NCI-H2171 treated with DMSO at 0.1 percent for 48 hours (cell line): ENCODE measurements at regions not wholly inside any gene's neighbourhood (a gene's known extent, or its start where the extent isn't known, plus 50 kb on each side); places are given as distances from the start of the nearest gene placed in this dataset.
"Not testable (repeated sequence)": the region's sequence is repeated elsewhere in the genome, so short reads cannot be mapped to it uniquely, and the experiment has no call there.

Experiments used
- DNase-seq: peaks from one replicate; lab custom pipeline; 2025; lab: John Stamatoyannopoulos, UW

GRCh38 chr1:199220031-199220430 is 581.2 kb downstream of the PTPRC start:
- DNase-seq = no peak

GRCh38 chr1:199221371-199222150 is 582.7 kb downstream of the PTPRC start:
- no peak for DNase-seq

- no peak for DNase-seq
Observed at GRCh38 chr1:199223936-199224335, 585.1 kb downstream of the PTPRC start.

GRCh38 chr1:199226163-199226562 is 587.3 kb downstream of the PTPRC start:
- no peak for DNase-seq

DNA sequence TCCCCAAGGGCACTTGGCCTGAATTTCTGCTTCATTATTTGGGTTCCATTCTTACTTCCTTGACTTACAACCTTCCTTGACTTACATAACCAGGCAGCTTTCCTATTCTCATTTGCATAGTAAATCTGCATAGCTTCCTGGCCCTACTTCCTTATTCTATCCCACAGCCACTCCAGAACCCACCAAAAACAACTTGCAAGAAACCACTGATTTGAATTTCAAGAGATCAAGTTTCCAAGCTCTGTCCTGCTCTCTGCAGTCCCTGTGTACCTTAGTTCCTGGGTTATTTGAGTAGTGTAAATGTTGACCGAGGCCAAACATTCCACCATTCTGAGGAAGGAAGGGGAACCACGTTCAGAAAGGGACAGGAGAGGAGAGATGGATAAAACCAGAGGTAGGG is 603.3 kb downstream of the PTPRC start:
- DNase-seq = no peak

DNA sequence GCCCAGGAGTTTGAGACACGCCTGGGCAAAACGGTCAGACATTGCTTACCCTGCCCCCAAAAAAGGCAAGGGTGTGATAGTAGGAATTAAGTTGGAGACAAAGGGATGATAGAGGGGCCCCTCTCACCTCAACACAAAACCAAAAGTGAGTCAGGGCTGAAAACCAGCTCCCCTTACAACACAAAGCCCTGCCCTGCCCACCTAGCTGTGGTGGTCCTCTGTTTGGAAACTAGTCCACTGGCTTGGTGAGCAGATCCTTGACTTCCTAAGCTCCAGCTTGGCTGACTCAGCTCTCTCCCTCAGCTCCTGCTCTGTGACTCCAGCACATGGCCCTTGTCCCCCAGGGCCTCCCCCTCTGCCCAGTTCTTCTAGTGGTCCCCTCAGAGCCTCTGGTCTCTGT is 603.8 kb downstream of the PTPRC start:
- DNase-seq = no peak

DNA sequence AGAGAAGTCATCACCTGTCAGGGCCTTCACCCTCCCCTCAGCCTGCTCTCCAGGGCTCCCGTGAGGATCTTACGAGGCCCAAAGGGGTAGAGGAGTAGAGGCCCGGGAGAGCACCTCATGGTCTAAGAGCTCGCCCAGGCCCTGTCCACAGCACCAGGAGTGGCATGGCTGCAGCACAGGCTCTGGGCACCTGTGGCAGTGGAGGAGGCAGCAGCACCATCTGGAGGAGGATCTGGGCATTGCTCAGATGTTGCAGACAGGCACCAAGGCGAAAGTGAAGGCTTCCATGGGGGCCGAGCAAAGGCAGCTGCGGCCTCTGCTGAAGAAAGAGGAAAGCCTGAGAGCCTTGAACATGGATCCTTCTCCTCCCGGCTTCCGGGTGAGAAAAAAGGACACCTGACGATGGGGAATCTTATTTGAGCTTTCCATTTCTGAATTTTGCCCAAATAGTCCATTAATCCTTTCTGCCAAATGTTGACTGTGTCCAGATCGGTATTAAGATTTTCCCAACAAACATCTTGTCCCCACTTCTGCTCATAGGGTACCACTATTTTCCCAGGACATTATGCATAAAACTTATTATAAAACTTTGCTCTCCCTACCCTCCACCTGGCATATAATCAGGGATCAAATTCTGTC is 604.7 kb downstream of the PTPRC start:
- peak; percentile 5 for DNase-seq

DNA sequence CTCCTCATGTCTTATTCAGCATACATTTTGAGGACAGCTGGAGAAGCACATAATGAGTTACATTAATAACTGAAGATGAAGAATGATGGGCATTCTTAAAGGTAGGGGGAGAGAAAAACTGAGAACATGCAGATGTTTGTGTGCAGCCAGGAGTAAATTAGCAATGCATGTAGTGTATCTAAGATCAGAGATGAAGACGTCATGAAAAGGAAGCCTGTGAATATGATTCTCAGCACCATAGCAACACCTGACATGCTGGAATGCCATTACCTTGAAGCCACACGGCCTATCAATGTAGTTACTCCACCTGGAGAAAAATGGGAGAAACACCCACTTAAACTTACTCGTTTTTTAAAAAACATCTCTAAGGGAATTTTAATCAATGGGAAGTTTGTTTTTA is 607.1 kb downstream of the PTPRC start:
- DNase-seq = no peak

DNA sequence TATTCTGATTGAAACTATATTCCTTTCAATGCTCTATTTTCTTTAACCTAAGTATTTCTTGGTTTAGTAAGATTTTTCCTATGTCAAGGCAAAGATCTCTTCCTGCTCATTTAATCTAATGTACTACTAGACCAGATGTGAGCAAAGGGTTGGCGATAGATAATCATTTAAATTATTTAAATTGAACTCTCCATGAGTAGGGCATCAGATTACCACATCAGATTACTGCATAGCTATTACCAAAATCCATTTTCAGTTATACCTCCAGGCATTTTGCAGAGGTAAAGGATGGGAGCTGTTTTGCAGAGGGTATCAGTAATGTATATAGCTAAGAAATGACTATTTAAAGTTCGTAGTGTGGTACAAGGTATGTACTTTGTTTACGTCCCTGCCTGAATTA is 607.9 kb downstream of the PTPRC start:
- no peak for DNase-seq

DNA sequence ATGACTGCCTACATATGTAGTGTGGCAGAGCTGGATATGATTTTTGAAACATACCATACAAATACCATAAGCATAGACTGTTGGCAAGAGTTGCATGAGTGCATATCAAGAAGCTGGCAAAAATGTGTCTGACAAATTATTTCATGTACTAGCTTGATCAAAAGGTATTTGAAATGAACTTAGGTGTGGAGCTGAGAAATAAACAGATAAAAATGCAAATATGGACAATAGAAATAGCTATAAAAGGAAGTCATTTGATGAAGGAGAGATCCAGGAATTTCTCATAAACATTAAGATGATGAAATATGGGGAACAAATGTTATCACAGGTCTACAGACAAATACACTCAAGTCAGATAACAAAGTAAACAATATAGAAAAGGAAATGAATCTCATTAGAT is 609.1 kb downstream of the PTPRC start:
- DNase-seq = no peak

DNA sequence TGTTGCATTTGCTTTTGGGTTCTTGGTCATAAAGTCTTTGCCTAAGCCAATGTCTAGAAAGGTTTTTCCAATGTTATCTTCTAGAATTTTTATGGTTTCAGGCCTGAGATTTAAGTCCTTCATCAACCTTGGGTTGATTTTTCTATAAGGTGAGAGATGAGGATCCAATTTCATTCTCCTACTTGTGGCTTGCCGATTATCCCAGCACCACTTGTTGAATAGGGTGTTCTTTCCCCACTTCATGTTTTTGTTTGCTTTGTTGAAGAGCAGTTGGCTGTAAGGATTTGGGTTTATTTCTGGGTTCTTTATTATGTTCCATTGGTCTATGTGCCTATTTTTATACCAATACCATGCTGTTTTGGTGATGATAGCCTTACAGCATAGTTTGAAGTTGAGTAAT is 615.2 kb downstream of the PTPRC start:
- DNase-seq = not testable (repeated sequence)

GRCh38 chr1:199261328-199261727 is 622.5 kb downstream of the PTPRC start:
- no peak for DNase-seq

- DNase-seq = no peak
Observed at GRCh38 chr1:199264283-199264682, 625.4 kb downstream of the PTPRC start.

- no peak for DNase-seq
Observed at GRCh38 chr1:199264911-199265310, 626.1 kb downstream of the PTPRC start.

- no peak for DNase-seq
Observed at GRCh38 chr1:199265319-199265718, 626.5 kb downstream of the PTPRC start.

GRCh38 chr1:199269241-199269640 is 630.4 kb downstream of the PTPRC start:
- DNase-seq = no peak

DNA sequence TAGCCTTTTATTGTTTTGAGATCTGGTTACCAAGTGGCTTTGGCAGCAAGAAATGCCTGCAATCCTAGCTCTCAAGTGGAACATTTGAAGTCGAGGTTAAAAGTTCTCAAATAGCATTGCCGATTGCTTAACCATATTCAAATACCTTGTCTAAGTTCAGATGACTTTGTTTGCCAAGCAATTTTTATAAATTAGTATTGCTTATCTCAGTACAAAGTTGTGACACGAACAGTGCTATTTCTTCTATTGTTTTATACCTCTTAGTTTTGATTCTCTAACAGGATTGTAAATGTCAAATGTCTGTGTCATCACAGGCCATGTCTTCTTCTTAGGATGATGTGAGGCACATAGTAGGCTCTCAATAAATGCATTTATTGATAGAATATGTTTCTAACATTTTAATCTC is 633.3 kb downstream of the PTPRC start:
- no peak for DNase-seq

DNA sequence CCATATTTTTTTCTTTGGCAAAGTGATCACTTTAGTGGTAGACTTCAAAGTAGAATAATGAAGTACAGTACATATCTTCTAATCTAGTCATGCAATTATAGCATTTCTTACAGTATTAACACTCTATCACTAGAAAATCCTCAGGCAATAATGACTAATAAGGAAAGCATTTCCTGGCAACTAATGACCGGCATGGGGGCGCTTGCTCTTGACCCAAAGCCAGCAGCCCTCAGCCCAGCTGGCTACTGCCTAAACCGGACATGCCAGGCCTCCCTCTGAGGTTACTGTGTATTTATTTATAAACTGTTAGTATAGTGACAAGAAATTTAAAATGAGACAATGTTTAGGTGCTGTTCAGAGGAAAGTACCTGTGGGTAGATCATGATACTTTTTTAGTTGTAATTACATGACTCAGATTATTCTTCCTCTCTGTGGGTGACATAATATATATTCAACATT is 633.8 kb downstream of the PTPRC start:
- DNase-seq = no peak

DNA sequence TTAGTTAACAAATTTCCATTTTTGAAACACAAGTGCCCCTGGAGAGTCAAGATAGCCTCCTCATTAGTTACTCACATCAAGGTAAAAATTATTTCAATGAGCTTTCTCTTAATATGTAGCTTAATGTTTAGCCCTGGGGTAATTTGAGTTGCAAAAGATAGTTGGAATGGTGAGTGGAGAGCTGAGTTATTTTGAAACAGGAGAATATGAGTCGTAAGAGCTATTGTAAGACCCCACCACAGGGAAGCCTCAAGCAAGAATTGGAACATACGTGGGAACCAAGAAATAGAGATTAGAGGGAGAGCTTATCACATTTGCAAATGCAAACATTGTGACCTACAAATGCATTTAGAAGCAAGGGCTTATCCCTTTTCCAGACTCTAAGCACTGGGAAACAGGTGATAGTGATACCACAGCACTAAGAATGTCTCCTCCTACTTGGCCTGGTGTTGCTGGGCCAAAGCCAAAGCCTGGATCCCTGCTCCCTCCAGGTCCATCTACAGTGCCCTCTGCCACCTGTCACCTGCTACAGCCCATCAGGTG is 635.1 kb downstream of the PTPRC start:
- DNase-seq = no peak

- no peak for DNase-seq
Observed at GRCh38 chr1:199279067-199279466, 640.2 kb downstream of the PTPRC start.

DNA sequence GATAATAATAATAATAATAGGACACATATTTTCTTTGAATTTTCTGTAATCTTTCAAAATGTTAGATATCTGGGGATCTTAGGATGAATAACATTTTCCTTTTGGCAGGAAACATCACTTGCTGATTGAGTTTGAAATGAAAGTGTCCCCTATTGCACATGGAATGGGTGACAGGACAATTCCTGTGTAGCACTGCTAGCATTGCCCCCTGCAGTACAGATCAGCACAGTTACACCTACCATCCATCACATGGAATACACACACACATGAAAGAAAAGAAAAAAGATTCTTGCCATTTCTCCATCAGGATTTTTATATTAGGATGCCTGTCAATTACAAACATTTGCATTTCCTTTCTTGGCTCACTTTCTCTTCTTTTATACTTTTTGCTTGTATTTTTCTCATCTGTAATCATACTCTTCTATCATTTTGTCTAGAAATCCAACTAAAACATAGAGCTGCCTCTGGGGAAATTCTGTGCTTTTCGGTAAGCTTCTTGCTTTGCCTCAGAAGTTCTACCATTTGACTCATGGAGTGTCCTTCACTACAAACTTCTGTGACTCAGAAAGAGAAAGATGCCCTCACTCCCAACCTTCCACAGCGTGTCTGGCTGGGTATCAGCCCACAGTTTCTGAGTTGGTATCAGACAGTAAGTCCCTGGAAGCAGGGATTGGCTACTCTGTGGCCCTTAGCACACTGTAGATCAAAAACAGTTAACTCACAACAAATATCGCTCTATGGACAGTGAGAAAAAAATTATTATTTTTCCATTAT is 641.2 kb downstream of the PTPRC start:
- no peak for DNase-seq

DNA sequence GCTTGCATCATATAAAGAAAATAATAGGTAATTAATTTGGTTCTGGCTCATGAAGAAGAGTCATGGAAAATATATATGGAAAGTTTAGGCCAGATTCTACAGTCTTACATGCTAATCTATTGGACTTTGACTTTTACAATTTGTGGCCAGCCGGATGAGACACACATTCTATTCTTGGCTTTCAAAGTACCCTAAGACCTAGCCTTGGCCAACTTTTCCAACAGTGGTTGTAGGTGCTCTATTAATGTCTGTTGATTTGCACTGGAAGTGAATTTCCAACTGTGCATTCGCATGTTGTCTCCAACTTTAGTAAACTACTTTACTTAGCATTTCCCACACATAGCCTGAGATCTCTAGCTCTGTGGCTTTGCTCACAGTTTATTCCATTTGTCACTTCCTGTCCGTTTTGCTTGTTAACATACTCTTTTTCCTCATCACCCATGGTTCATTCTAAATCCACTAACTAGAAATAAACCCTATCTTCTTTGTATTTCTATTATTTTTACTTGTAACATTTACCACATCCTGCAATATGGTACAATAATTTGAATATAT is 644.0 kb downstream of the PTPRC start:
- DNase-seq = no peak
